Endometrium (tissue), 2 donors: ENCODE measurements at regions not wholly inside any gene's neighbourhood (a gene's known extent, or its start where the extent isn't known, plus 50 kb on each side); places are given as distances from the start of the nearest gene placed in this dataset.

Experiments
- FAIRE-seq: peaks from 2 replicates; lab custom pipeline; 2012; peaks lifted over from hg19 to GRCh38; lab: Jason Lieb, UNC
- donor health status: control.
- donor health status: control.

- FAIRE-seq: no peak
Observed at GRCh38 chr4:165720411-165721082, 152.5 kb upstream of the TLL1 start.

- FAIRE-seq: no peak
Observed at GRCh38 chr4:165721815-165722214, 151.2 kb upstream of the TLL1 start.

- FAIRE-seq: no peak
Observed at GRCh38 chr4:165723051-165723795, 149.8 kb upstream of the TLL1 start.

GRCh38 chr4:165724786-165725185, 148.3 kb upstream of the TLL1 start:
- FAIRE-seq: no peak

GRCh38 chr4:165725352-165725751, 147.7 kb upstream of the TLL1 start:
- FAIRE-seq: no peak

- no peak for FAIRE-seq
Observed at GRCh38 chr4:165726831-165727230, 146.2 kb upstream of the TLL1 start.

GRCh38 chr4:165737309-165737972, 135.6 kb upstream of the TLL1 start:
- no peak for FAIRE-seq

- FAIRE-seq: no peak
Observed at GRCh38 chr4:165738571-165738970, 134.5 kb upstream of the TLL1 start.

- no peak for FAIRE-seq
Observed at GRCh38 chr4:165740911-165741310, 132.1 kb upstream of the TLL1 start.

GRCh38 chr4:165743422-165743821, 129.6 kb upstream of the TLL1 start:
- FAIRE-seq: no peak

- FAIRE-seq: peak; percentile 93
Observed at GRCh38 chr4:165744370-165744769, 128.7 kb upstream of the TLL1 start.

- no peak for FAIRE-seq
Observed at GRCh38 chr4:165748321-165748720, 124.7 kb upstream of the TLL1 start.

GRCh38 chr4:165751882-165752281, 121.2 kb upstream of the TLL1 start:
- no peak for FAIRE-seq

- FAIRE-seq: no peak
Observed at GRCh38 chr4:165754664-165755063, 118.4 kb upstream of the TLL1 start.

- no peak for FAIRE-seq
Observed at GRCh38 chr4:165756836-165757235, 116.2 kb upstream of the TLL1 start.

GRCh38 chr4:165757451-165757850, 115.6 kb upstream of the TLL1 start:
- no peak for FAIRE-seq

- no peak for FAIRE-seq
Observed at GRCh38 chr4:165758086-165758485, 115.0 kb upstream of the TLL1 start.

GRCh38 chr4:165760182-165760581, 112.9 kb upstream of the TLL1 start:
- FAIRE-seq: no peak

- no peak for FAIRE-seq
Observed at GRCh38 chr4:165761963-165762362, 111.1 kb upstream of the TLL1 start.

- FAIRE-seq: no peak
Observed at GRCh38 chr4:165763640-165764039, 109.4 kb upstream of the TLL1 start.

- no peak for FAIRE-seq
Observed at GRCh38 chr4:165765053-165765452, 108.0 kb upstream of the TLL1 start.

- no peak for FAIRE-seq
Observed at GRCh38 chr4:165766018-165766417, 107.0 kb upstream of the TLL1 start.

GRCh38 chr4:165766976-165767375, 106.1 kb upstream of the TLL1 start:
- no peak for FAIRE-seq
